Cardiac fibroblast (primary cell): ENCODE measurements at regions not wholly inside any gene's neighbourhood (a gene's known extent, or its start where the extent isn't known, plus 50 kb on each side); places are given as distances from the start of the nearest gene placed in this dataset.

Experiments
- DNase-seq, 2 donors: peaks; one replicate each; pipeline versions ENCODE4 v3.0.0 to v3.0.0-alpha.2; 2010; ENCODE audit warnings: low read depth in 2 of 2
- H3K4me3 ChIP-seq, 2 donors: replicated peaks in 1 of 2; 1 replicate in 1 of 2; 2 replicates in 1 of 2; pipeline ENCODE4 v1.5.1; 2011; ENCODE audit warnings: low read depth in 2 of 2, low read length in 2 of 2, mild to moderate bottlenecking in 2 of 2, moderate library complexity in 1 of 2
- CTCF ChIP-seq: IDR thresholded peaks from one replicate; pipeline ENCODE4 v1.5.1; 2011; ENCODE audit warnings: low read depth, mild to moderate bottlenecking, low read length, inconsistent platforms

DNA sequence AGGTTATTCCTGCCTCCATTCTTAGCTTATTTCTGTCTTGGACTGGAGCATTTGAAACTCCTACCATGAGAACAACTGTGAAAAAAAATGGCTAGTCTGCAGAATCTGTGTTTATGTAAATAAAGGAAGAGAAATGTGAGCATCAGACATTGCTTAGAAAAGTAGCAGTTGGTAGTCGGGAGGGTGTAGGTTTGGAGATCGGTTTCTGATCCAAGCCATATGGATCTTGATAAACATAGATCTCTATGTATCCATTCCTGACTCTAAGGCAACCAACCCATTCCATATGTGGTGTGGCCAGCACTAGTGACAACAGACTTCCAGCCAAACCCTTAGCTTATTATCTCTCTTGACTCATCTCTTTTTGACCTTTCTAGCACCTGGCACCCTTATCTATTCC is 127.1 kb downstream of the NMUR2 start:
- no peak for DNase-seq
- TF ChIP-seq CTCF: no peak

DNA sequence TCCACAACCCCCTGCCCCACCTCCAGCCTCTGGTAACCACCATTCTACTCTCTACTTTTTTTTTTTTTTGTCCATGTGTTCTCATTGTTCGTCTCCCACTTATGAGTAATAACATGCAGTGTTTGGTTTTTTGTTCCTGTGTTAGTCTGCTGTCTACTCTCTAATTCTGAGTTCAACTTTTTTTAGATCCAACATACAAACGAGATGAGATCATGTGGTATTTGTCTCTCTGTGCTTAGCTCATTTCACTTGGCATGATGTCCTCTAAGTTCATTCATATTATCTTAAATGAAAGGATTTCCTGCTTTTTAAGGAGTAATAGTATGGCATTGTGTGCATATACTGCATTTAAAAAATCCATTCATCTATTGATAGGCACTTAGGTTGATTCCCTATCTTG is 130.9 kb downstream of the NMUR2 start:
- DNase-seq: no peak
- H3K4me3 ChIP-seq: no peak overlapping the region

More for the DNA sequence above, 127.1 kb downstream of the NMUR2 start:
- H3K4me3 ChIP-seq: no peak overlapping the region

DNA sequence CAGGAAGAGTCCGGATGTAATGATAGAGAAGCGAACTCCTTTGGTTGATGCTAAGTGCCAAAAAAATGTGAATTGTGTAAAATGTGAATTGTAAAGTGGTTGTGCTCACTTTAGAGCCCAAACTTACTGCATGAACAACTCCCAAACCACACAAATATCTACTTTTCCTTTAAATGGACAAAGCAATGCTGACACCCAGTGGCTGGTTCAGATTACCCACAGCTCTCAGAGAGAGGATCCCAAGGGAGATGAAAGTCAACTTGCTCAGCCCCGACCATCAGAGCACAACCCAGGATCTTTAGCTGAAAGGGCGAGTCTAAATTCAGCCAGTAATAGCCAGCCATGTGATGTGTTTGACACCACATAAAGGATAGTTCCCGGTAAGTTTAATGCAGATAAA is 133.7 kb downstream of the NMUR2 start:
- H3K4me3 ChIP-seq: no peak overlapping the region
- DNase-seq: peak in 1 of 2 donors; percentile 17
- TF ChIP-seq CTCF: no peak

More for the DNA sequence above, 130.9 kb downstream of the NMUR2 start:
- no peak for TF ChIP-seq CTCF

DNA sequence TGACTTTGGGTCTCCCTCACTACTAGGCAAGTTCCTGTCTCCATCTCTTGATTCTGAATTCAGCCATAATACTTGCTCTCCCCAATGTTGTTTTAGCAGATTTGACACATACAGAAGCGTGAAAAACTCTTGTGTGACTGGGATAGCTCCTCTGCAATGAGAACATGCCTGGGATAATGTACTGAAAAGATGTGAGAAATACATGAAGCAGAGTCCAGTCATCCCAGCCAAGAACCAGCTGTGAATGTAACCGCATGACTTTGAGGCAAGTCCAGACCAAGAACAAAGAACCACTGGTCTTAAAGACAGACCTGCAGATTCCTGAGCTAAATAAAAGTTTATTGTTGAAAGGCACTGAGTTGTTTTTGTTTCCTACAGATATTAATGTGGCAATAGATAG is 135.0 kb downstream of the NMUR2 start:
- no peak for DNase-seq
- no peak overlapping the region for H3K4me3 ChIP-seq
- TF ChIP-seq CTCF: no peak

DNA sequence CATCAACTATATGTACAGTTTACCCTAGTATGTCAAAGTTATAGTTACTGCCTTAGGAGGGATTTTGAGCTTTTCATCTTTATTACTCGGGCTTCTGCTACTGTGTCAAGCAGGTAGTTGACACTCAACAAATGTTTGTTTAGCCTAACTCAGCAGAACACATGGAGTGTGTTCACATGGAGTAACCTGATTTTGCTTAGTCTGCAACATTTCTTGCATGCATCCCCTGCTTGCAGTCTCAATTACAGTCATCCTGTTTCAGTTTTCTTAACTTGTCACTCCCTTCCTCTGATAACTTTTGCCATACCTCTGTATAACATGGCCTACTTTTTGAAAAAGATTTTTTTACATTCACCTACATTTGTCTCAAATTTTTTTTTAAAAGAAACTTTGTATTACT is 135.5 kb downstream of the NMUR2 start:
- TF ChIP-seq CTCF: no peak
- no peak for DNase-seq
- H3K4me3 ChIP-seq: no peak overlapping the region

GRCh38 chr5:152264645-152265254 is 140.3 kb downstream of the NMUR2 start:
- DNase-seq: no peak
- no peak for TF ChIP-seq CTCF
- H3K4me3 ChIP-seq: no peak overlapping the region

DNA sequence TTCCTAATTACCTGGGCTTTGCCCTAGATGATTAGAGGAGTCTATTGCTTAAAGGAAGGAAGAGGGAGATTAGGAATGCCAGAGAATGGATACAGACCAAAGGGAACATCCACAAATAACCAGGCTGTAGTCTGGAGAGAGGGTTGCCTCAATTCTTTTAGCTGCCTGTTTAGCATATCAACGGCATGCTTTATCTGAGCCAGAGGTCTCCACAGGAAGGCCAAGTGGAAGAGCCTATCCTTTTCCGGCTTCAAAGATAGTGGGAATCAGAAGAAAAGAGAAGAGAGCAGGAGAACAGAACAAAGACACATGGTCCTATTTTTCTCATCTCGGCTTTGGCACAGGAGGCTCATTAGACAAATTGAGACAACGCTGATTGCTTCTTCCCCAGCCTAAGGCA is 142.4 kb downstream of the NMUR2 start:
- no peak for DNase-seq
- H3K4me3 ChIP-seq: no peak overlapping the region
- TF ChIP-seq CTCF: no peak
